ENCODE measurements at regions not wholly inside any gene's neighbourhood (a gene's known extent, or its start where the extent isn't known, plus 50 kb on each side); places are given as distances from the start of the nearest gene placed in this dataset.
"Not testable (repeated sequence)": the region's sequence is repeated elsewhere in the genome, so short reads cannot be mapped to it uniquely, and the experiment has no call there.

DNA sequence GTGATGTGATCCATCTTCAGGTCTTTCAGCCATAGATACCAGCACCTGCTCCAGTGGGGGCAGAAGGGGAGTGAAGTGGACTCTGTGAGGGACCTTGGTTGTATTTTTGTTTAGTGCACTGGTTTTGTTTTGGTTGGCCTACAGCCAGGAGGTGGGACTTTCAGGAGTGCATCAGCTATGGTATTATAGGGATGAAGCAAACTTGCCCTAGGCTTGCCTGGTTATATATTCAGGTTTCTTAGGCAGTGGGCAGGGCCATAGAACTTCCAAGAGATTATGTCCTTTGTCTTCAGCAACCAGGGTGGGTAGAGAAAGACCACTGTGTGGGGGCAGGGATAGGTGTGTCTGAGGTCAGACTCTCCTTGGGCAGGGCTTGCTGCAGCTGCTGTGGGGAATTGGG lies 337.3 kb upstream of the SGO1 start:
- Histone ChIP-seq H2AFZ (ENCODE audit: low read length) (no peak overlapping the region), H3K9me3 (replicated peaks; ENCODE audit: insufficient read depth, low read length) (no peaks in the 10 kb centered on the region), H3K4me1 (ENCODE audit: low read length) (no peaks in the 10 kb centered on the region), H3K36me3 (replicated peaks; ENCODE audit: insufficient read depth, low read length) (no peaks in the 10 kb centered on the region), H3K4me2 (ENCODE audit: low read depth, low read length) (no peak overlapping the region), H3K27me3 (replicated peaks; ENCODE audit: insufficient read depth, low read length) (no peaks in the 10 kb centered on the region), H4K20me1 (ENCODE audit: insufficient read depth, low read length) (no peaks in the 10 kb centered on the region), H3F3A (ENCODE audit: insufficient read depth, low read length) (no peaks in the 10 kb centered on the region), H3K79me2 (ENCODE audit: low read length) (no peaks in the 10 kb centered on the region), H3K9me2 (replicated peaks; ENCODE audit: insufficient read depth, low read length) (no peaks in the 10 kb centered on the region), H3K4me3 (ENCODE audit: low read length) (no peak overlapping the region), H3K27ac (ENCODE audit: low read length) (no peak overlapping the region), H3K9ac (ENCODE audit: low read length) (no peak overlapping the region)
- TF ChIP-seq, protein P1, sequence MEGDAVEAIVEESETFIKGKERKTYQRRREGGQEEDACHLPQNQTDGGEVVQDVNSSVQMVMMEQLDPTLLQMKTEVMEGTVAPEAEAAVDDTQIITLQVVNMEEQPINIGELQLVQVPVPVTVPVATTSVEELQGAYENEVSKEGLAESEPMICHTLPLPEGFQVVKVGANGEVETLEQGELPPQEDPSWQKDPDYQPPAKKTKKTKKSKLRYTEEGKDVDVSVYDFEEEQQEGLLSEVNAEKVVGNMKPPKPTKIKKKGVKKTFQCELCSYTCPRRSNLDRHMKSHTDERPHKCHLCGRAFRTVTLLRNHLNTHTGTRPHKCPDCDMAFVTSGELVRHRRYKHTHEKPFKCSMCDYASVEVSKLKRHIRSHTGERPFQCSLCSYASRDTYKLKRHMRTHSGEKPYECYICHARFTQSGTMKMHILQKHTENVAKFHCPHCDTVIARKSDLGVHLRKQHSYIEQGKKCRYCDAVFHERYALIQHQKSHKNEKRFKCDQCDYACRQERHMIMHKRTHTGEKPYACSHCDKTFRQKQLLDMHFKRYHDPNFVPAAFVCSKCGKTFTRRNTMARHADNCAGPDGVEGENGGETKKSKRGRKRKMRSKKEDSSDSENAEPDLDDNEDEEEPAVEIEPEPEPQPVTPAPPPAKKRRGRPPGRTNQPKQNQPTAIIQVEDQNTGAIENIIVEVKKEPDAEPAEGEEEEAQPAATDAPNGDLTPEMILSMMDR (IDR thresholded peaks at IDR 0.05; ENCODE audit: low read length): no peak
- no peak for TF ChIP-seq EZH2 (optimal IDR thresholded peaks at IDR 0.05; ENCODE audit: low read depth, low read length)
- TF ChIP-seq EZH2phosphoT487 (IDR thresholded peaks at IDR 0.05; ENCODE audit: low read length): no peak
- no peak for DNase-seq

GRCh38 chr3:20517316-20517715 lies 331.3 kb upstream of the SGO1 start:
- not testable (repeated sequence) for H3K9me2 ChIP-seq (replicated peaks; ENCODE audit: insufficient read depth, low read length); H3K4me2 ChIP-seq (ENCODE audit: low read depth, low read length); H3K9me3 ChIP-seq (replicated peaks; ENCODE audit: insufficient read depth, low read length); H2AFZ ChIP-seq (ENCODE audit: low read length); DNase-seq; H3K79me2 ChIP-seq (ENCODE audit: low read length); H4K20me1 ChIP-seq (ENCODE audit: insufficient read depth, low read length); H3K27me3 ChIP-seq (replicated peaks; ENCODE audit: insufficient read depth, low read length); H3K4me1 ChIP-seq (ENCODE audit: low read length); H3K27ac ChIP-seq (ENCODE audit: low read length); H3K36me3 ChIP-seq (replicated peaks; ENCODE audit: insufficient read depth, low read length); H3K4me3 ChIP-seq (ENCODE audit: low read length); H3F3A ChIP-seq (ENCODE audit: insufficient read depth, low read length); H3K9ac ChIP-seq (ENCODE audit: low read length)

DNA sequence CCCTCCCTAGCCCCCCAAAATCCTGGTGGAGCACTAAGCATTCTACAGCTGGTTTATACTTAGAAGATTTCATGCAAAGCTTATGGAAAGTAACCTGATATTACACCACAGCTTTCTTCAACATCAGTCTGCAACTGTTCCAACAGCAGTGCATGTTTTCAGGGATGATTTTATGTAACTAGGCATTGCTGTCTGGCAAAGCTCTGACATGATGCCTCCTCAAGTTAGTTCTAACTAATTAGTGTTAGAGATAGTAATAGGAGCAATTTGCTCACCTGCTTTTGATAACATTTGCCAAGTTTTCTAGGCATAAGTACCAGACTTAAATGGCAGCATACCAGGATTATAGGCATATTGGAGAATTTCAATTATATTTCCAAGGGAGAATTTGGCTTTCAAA lies 330.3 kb upstream of the SGO1 start:
- H2AFZ ChIP-seq (ENCODE audit: low read length): no peak overlapping the region
- no peaks in the 10 kb centered on the region for H3K9me3 ChIP-seq (replicated peaks; ENCODE audit: insufficient read depth, low read length)
- DNase-seq: no peak
- no peaks in the 10 kb centered on the region for H3K36me3 ChIP-seq (replicated peaks; ENCODE audit: insufficient read depth, low read length)
- H3F3A ChIP-seq (ENCODE audit: insufficient read depth, low read length): no peaks in the 10 kb centered on the region
- no peak for TF ChIP-seq EZH2phosphoT487 (IDR thresholded peaks at IDR 0.05; ENCODE audit: low read length)
- TF ChIP-seq, protein P1 (IDR thresholded peaks at IDR 0.05; ENCODE audit: low read length): no peak
- TF ChIP-seq EZH2 (optimal IDR thresholded peaks at IDR 0.05; ENCODE audit: low read depth, low read length): no peak
- H3K9ac ChIP-seq (ENCODE audit: low read length): no peak overlapping the region
- no peaks in the 10 kb centered on the region for H3K27me3 ChIP-seq (replicated peaks; ENCODE audit: insufficient read depth, low read length)
- no peaks in the 10 kb centered on the region for H3K4me1 ChIP-seq (ENCODE audit: low read length)
- no peaks in the 10 kb centered on the region for H3K79me2 ChIP-seq (ENCODE audit: low read length)
- no peaks in the 10 kb centered on the region for H3K9me2 ChIP-seq (replicated peaks; ENCODE audit: insufficient read depth, low read length)
- no peak overlapping the region for H3K4me3 ChIP-seq (ENCODE audit: low read length)
- H3K4me2 ChIP-seq (ENCODE audit: low read depth, low read length): no peak overlapping the region
- no peak overlapping the region for H3K27ac ChIP-seq (ENCODE audit: low read length)
- H4K20me1 ChIP-seq (ENCODE audit: insufficient read depth, low read length): no peaks in the 10 kb centered on the region

DNA sequence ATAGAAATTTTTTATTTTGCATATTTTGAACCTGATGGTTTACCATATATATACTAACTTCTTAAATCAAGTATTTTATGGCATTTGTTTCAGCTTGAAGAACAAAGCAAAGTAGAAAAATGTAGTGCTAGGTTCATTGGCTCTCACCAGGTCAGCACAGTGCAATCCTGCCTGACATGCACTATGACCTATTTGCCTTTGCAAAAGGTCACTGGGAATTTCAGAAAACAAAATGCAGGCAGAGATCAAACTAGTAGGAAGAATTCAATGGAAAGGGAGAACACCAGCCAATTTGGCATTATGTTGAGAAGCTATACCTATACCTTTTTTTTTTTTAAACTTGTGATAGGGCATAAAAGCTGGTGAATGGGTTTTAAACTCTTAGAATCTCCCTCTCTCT lies 329.8 kb upstream of the SGO1 start:
- Histone ChIP-seq H3K27me3 (replicated peaks; ENCODE audit: insufficient read depth, low read length) (no peaks in the 10 kb centered on the region), H3K9ac (ENCODE audit: low read length) (no peak overlapping the region), H3K9me3 (replicated peaks; ENCODE audit: insufficient read depth, low read length) (no peaks in the 10 kb centered on the region), H3K36me3 (replicated peaks; ENCODE audit: insufficient read depth, low read length) (no peaks in the 10 kb centered on the region), H3K27ac (ENCODE audit: low read length) (no peak overlapping the region), H3F3A (ENCODE audit: insufficient read depth, low read length) (no peaks in the 10 kb centered on the region), H3K79me2 (ENCODE audit: low read length) (no peaks in the 10 kb centered on the region), H4K20me1 (ENCODE audit: insufficient read depth, low read length) (no peaks in the 10 kb centered on the region), H3K4me1 (ENCODE audit: low read length) (no peaks in the 10 kb centered on the region), H3K9me2 (replicated peaks; ENCODE audit: insufficient read depth, low read length) (no peaks in the 10 kb centered on the region), H3K4me3 (ENCODE audit: low read length) (no peak overlapping the region), H3K4me2 (ENCODE audit: low read depth, low read length) (no peak overlapping the region), H2AFZ (ENCODE audit: low read length) (no peak overlapping the region)
- no peak for TF ChIP-seq EZH2 (optimal IDR thresholded peaks at IDR 0.05; ENCODE audit: low read depth, low read length)
- TF ChIP-seq, protein P1 (IDR thresholded peaks at IDR 0.05; ENCODE audit: low read length): no peak
- no peak for TF ChIP-seq EZH2phosphoT487 (IDR thresholded peaks at IDR 0.05; ENCODE audit: low read length)
- no peak for DNase-seq
